Prostate gland (tissue), 2 donors: ENCODE measurements at regions not wholly inside any gene's neighbourhood (a gene's known extent, or its start where the extent isn't known, plus 50 kb on each side); places are given as distances from the start of the nearest gene placed in this dataset.

Source experiments
- POLR2A ChIP-seq: fragments of 450-650 bp; IDR thresholded peaks from one replicate; pipeline ENCODE4 v1.6.1; 2016; ENCODE audit warnings: antibody characterized with exemption, mild to moderate bottlenecking
- POLR2AphosphoS5 ChIP-seq: sonication (generic); formaldehyde crosslinking; IDR thresholded peaks from one replicate; pipeline ENCODE4 v1.6.1; 2017; ENCODE audit warnings: antibody characterized with exemption
- TF ChIP-seq, protein P1 (sequence below), 4 experiments: fragments of 200-600 bp in 2 of 4; fragments of 450-650 bp in 2 of 4; sonication (generic) in 2 of 4; IDR thresholded peaks; 1 replicate in 3 of 4; 2 replicates in 1 of 4; pipeline ENCODE4 v1.5.1; 2016 to 2019; ENCODE audit warnings: antibody characterized with exemption in 4 of 4, mild to moderate bottlenecking in 2 of 4, moderate library complexity in 2 of 4

- TF ChIP-seq, protein P1, sequence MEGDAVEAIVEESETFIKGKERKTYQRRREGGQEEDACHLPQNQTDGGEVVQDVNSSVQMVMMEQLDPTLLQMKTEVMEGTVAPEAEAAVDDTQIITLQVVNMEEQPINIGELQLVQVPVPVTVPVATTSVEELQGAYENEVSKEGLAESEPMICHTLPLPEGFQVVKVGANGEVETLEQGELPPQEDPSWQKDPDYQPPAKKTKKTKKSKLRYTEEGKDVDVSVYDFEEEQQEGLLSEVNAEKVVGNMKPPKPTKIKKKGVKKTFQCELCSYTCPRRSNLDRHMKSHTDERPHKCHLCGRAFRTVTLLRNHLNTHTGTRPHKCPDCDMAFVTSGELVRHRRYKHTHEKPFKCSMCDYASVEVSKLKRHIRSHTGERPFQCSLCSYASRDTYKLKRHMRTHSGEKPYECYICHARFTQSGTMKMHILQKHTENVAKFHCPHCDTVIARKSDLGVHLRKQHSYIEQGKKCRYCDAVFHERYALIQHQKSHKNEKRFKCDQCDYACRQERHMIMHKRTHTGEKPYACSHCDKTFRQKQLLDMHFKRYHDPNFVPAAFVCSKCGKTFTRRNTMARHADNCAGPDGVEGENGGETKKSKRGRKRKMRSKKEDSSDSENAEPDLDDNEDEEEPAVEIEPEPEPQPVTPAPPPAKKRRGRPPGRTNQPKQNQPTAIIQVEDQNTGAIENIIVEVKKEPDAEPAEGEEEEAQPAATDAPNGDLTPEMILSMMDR (IDR thresholded peaks at IDR 0.05): no peak
- TF ChIP-seq POLR2A (no peak), POLR2AphosphoS5 (no peak)
These were observed 56.1 kb upstream of the MRTFB start for GRCh38 chr16:14015033-14015432.
